GM12801 (cell line): ENCODE measurements at regions not wholly inside any gene's neighbourhood (a gene's known extent, or its start where the extent isn't known, plus 50 kb on each side); places are given as distances from the start of the nearest gene placed in this dataset.

Experiments
- TF ChIP-seq, protein P1 (sequence below): IDR thresholded peaks from one replicate; pipeline ENCODE4 v1.5.1; 2011; ENCODE audit warnings: control low read depth; ENCODE audit not compliant: insufficient read length; ENCODE audit errors: extremely low read depth

GRCh38 chr3:6799264-6799915, 61.5 kb upstream of the GRM7 start:
- TF ChIP-seq, protein P1, sequence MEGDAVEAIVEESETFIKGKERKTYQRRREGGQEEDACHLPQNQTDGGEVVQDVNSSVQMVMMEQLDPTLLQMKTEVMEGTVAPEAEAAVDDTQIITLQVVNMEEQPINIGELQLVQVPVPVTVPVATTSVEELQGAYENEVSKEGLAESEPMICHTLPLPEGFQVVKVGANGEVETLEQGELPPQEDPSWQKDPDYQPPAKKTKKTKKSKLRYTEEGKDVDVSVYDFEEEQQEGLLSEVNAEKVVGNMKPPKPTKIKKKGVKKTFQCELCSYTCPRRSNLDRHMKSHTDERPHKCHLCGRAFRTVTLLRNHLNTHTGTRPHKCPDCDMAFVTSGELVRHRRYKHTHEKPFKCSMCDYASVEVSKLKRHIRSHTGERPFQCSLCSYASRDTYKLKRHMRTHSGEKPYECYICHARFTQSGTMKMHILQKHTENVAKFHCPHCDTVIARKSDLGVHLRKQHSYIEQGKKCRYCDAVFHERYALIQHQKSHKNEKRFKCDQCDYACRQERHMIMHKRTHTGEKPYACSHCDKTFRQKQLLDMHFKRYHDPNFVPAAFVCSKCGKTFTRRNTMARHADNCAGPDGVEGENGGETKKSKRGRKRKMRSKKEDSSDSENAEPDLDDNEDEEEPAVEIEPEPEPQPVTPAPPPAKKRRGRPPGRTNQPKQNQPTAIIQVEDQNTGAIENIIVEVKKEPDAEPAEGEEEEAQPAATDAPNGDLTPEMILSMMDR: peak; percentile 32

- TF ChIP-seq, protein P1: no peak
Observed at GRCh38 chr3:6803619-6804018, 57.3 kb upstream of the GRM7 start.

DNA sequence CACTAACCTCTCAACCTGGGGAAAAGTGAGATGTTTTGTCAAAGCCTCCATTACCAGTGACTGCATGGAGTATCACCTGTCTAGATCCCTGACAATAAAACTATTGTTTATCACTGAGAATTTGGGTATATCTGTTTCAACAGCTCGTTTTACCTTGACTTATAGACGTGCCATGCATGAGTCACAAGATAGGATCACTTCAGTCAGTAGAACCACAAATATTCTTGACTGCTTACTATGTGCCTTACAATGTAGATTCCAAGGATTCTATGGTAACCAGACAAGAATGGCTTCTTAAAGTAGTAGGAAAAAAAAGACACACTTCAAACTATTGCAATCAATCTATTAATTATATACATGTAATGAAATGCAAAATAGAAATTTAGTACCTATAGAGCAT, 55.7 kb upstream of the GRM7 start:
- TF ChIP-seq, protein P1: no peak

DNA sequence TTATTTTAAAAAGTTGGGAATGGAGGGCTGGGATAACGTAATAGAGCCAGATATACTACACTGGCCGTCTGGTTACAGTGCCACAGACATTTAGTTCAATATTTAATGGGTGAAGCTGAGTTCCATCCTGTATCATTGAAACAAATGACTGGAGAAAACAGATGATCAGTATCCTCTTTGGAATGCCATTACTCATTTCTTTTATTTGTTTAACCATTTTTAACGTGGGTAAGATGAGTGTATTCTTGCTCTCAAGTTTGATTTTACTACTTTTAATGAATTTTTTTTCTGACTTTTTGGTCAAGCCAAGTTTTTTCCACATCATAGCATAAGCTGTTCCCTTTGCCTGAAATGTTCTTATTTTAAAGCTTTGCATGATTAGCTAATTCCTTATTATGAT, 53.9 kb upstream of the GRM7 start:
- TF ChIP-seq, protein P1: no peak

- TF ChIP-seq, protein P1: no peak
Observed at GRCh38 chr3:6807967-6808588, 52.8 kb upstream of the GRM7 start.

DNA sequence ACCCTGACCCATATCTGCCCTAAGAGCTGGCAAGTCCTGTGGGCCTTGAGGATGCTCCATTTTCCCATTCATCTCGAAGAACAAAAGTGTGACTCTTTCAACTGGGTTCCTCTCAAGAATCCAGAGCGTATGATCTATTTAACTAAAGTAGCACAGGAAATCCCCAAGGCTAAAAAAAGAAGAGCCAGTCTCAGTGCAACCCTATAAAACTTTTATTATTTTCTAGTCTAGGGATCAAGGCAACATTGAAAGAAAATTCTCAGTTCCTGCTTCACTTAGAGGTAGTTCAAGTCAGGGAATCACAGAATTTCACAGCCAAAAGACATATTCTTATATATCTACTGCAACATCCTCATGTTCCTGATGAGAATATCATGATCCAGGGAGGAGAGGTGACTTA, 51.6 kb upstream of the GRM7 start:
- TF ChIP-seq, protein P1: no peak
